ENCODE measurements at regions not wholly inside any gene's neighbourhood (a gene's known extent, or its start where the extent isn't known, plus 50 kb on each side); places are given as distances from the start of the nearest gene placed in this dataset.

DNA sequence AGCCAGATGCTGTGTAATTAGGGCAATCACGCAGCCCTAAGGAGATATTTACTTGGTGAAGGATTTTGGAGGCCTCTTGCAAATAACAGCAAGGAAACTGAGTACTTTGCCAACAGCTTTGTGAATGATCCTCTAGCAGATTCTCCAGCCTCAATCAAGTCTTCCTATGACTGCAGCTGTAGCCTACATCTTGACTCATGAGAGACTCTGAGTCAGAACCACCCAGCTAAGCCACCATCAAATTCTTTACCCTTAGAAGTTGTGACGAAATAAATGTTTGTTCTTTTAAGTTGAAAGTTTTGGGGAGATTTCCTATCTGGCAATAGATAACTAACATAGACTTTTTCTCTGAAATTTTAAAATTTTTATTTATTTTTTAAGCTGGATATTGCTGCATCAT, 237.6 kb upstream of the CCNH start:
- Histone ChIP-seq H3K27ac (ENCODE audit: low read depth, low read length) (no peak overlapping the region), H3K9ac (ENCODE audit: low read length) (no peak overlapping the region), H3K79me2 (ENCODE audit: insufficient read depth, low read length) (no peaks in the 10 kb centered on the region), H4K20me1 (ENCODE audit: insufficient read depth, low read length) (no peaks in the 10 kb centered on the region), H3K27me3 (ENCODE audit: insufficient read depth, low read length) (no peaks in the 10 kb centered on the region), H3K36me3 (ENCODE audit: insufficient read depth, low read length) (no peaks in the 10 kb centered on the region), H3K4me2 (ENCODE audit: low read length) (no peak overlapping the region), H3K9me3 (ENCODE audit: insufficient read depth, low read depth, low read length) (no peaks in the 10 kb centered on the region), H3K4me1 (ENCODE audit: insufficient read depth, low read length) (no peaks in the 10 kb centered on the region), H2AFZ (ENCODE audit: low read depth, low read length) (no peak overlapping the region), H3K4me3 (ENCODE audit: insufficient read depth, low read depth, low read length) (no peak overlapping the region)
- H3K27me3 Mint-ChIP-seq (ENCODE audit: low read depth, unreplicated experiment) = no peaks in the 10 kb centered on the region
- no peaks in the 10 kb centered on the region for H3K9me3 Mint-ChIP-seq (ENCODE audit: unreplicated experiment)
- H3K27ac Mint-ChIP-seq (ENCODE audit: unreplicated experiment) = peak overlapping the region; percentile 56
- H3K4me1 Mint-ChIP-seq (ENCODE audit: low read depth, unreplicated experiment) = peaks cover 12% of the 10 kb centered on the region
- DNase-seq (ENCODE audit: low read depth) = peak; percentile 58
- TF ChIP-seq EZH2 (IDR thresholded peaks at IDR 0.05; ENCODE audit: insufficient read depth, low read length) = no peak
- TF ChIP-seq, protein P1, sequence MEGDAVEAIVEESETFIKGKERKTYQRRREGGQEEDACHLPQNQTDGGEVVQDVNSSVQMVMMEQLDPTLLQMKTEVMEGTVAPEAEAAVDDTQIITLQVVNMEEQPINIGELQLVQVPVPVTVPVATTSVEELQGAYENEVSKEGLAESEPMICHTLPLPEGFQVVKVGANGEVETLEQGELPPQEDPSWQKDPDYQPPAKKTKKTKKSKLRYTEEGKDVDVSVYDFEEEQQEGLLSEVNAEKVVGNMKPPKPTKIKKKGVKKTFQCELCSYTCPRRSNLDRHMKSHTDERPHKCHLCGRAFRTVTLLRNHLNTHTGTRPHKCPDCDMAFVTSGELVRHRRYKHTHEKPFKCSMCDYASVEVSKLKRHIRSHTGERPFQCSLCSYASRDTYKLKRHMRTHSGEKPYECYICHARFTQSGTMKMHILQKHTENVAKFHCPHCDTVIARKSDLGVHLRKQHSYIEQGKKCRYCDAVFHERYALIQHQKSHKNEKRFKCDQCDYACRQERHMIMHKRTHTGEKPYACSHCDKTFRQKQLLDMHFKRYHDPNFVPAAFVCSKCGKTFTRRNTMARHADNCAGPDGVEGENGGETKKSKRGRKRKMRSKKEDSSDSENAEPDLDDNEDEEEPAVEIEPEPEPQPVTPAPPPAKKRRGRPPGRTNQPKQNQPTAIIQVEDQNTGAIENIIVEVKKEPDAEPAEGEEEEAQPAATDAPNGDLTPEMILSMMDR (IDR thresholded peaks at IDR 0.05; ENCODE audit: insufficient read depth, low read depth, low read length) = no peak
- no peaks in the 10 kb centered on the region for H3K36me3 Mint-ChIP-seq (ENCODE audit: low read depth, unreplicated experiment)
- FAIRE-seq = no peak
- H3K4me3 Mint-ChIP-seq (ENCODE audit: unreplicated experiment) = no peak overlapping the region

DNA sequence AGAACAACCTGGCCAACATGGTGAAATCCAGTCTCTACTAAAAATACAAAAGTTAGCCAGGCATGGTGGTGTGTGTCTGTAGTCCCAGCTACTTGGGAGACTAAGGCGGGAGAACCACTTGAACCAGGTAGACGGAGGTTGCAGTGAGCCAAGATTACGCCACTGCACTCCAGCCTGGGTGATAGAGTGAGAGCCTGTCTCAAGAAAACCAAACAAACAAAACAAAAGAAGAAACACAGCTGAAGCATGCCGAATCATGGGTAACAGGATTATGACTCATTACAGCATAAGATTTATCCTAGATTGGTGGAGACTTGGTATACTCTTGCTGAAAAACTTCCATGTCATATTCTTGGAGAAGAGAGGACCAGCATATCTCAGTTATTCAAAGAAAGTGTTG, 236.7 kb upstream of the CCNH start:
- Histone ChIP-seq H3K9ac (ENCODE audit: low read length) (no peak overlapping the region), H3K4me3 (ENCODE audit: insufficient read depth, low read depth, low read length) (no peak overlapping the region), H3K4me1 (ENCODE audit: insufficient read depth, low read length) (no peaks in the 10 kb centered on the region), H3K4me2 (ENCODE audit: low read length) (no peak overlapping the region), H4K20me1 (ENCODE audit: insufficient read depth, low read length) (no peaks in the 10 kb centered on the region), H3K9me3 (ENCODE audit: insufficient read depth, low read depth, low read length) (no peaks in the 10 kb centered on the region), H3K27ac (ENCODE audit: low read depth, low read length) (no peak overlapping the region), H3K27me3 (ENCODE audit: insufficient read depth, low read length) (no peaks in the 10 kb centered on the region), H3K79me2 (ENCODE audit: insufficient read depth, low read length) (no peaks in the 10 kb centered on the region), H3K36me3 (ENCODE audit: insufficient read depth, low read length) (no peaks in the 10 kb centered on the region), H2AFZ (ENCODE audit: low read depth, low read length) (no peak overlapping the region)
- Mint-ChIP-seq H3K27ac (ENCODE audit: unreplicated experiment) (no peak overlapping the region), H3K9me3 (ENCODE audit: unreplicated experiment) (no peaks in the 10 kb centered on the region), H3K4me3 (ENCODE audit: unreplicated experiment) (no peak overlapping the region), H3K36me3 (ENCODE audit: low read depth, unreplicated experiment) (no peaks in the 10 kb centered on the region), H3K4me1 (ENCODE audit: low read depth, unreplicated experiment) (peaks cover 13% of the 10 kb centered on the region), H3K27me3 (ENCODE audit: low read depth, unreplicated experiment) (no peaks in the 10 kb centered on the region)
- TF ChIP-seq EZH2 (IDR thresholded peaks at IDR 0.05; ENCODE audit: insufficient read depth, low read length) = no peak
- TF ChIP-seq, protein P1 (IDR thresholded peaks at IDR 0.05; ENCODE audit: insufficient read depth, low read depth, low read length) = no peak
- FAIRE-seq (no peak), DNase-seq (ENCODE audit: low read depth) (peak; percentile 26)

DNA sequence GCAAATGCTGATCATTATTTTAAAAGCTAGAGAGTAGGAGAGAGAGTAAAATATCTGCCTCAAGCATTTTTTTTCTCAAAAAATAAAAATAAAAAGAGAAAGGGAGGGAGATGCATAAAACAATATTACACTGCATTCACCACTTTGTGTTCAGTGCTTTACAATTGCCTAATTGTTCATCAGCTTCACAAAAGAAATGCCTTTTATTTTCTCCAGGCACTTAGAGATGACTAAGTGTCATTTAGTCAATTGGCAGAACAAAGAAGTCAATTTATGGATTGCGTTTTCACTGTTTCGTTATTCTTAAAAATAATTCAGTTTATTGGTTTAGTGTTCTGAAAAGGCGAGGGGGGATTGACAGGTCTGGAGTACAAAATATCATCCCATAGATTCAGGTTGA, 232.5 kb upstream of the CCNH start:
- DNase-seq (ENCODE audit: low read depth) (no peak), FAIRE-seq (no peak)
- Histone ChIP-seq H3K9ac (ENCODE audit: low read length) (no peak overlapping the region), H3K36me3 (ENCODE audit: insufficient read depth, low read length) (no peaks in the 10 kb centered on the region), H3K27ac (ENCODE audit: low read depth, low read length) (no peak overlapping the region), H3K79me2 (ENCODE audit: insufficient read depth, low read length) (no peaks in the 10 kb centered on the region), H3K4me2 (ENCODE audit: low read length) (no peak overlapping the region), H3K27me3 (ENCODE audit: insufficient read depth, low read length) (no peaks in the 10 kb centered on the region), H3K4me3 (ENCODE audit: insufficient read depth, low read depth, low read length) (no peak overlapping the region), H3K9me3 (ENCODE audit: insufficient read depth, low read depth, low read length) (no peaks in the 10 kb centered on the region), H3K4me1 (ENCODE audit: insufficient read depth, low read length) (no peaks in the 10 kb centered on the region), H2AFZ (ENCODE audit: low read depth, low read length) (no peak overlapping the region), H4K20me1 (ENCODE audit: insufficient read depth, low read length) (no peaks in the 10 kb centered on the region)
- no peak overlapping the region for H3K27ac Mint-ChIP-seq (ENCODE audit: unreplicated experiment)
- H3K9me3 Mint-ChIP-seq (ENCODE audit: unreplicated experiment) = no peaks in the 10 kb centered on the region
- H3K27me3 Mint-ChIP-seq (ENCODE audit: low read depth, unreplicated experiment) = no peaks in the 10 kb centered on the region
- TF ChIP-seq, protein P1 (IDR thresholded peaks at IDR 0.05; ENCODE audit: insufficient read depth, low read depth, low read length) = no peak
- no peak for TF ChIP-seq EZH2 (IDR thresholded peaks at IDR 0.05; ENCODE audit: insufficient read depth, low read length)
- H3K36me3 Mint-ChIP-seq (ENCODE audit: low read depth, unreplicated experiment) = no peaks in the 10 kb centered on the region
- H3K4me3 Mint-ChIP-seq (ENCODE audit: unreplicated experiment) = no peak overlapping the region
- peaks cover 10% of the 10 kb centered on the region for H3K4me1 Mint-ChIP-seq (ENCODE audit: low read depth, unreplicated experiment)
